ENCODE measurements at regions not wholly inside any gene's neighbourhood (a gene's known extent, or its start where the extent isn't known, plus 50 kb on each side); places are given as distances from the start of the nearest gene placed in this dataset.

DNA sequence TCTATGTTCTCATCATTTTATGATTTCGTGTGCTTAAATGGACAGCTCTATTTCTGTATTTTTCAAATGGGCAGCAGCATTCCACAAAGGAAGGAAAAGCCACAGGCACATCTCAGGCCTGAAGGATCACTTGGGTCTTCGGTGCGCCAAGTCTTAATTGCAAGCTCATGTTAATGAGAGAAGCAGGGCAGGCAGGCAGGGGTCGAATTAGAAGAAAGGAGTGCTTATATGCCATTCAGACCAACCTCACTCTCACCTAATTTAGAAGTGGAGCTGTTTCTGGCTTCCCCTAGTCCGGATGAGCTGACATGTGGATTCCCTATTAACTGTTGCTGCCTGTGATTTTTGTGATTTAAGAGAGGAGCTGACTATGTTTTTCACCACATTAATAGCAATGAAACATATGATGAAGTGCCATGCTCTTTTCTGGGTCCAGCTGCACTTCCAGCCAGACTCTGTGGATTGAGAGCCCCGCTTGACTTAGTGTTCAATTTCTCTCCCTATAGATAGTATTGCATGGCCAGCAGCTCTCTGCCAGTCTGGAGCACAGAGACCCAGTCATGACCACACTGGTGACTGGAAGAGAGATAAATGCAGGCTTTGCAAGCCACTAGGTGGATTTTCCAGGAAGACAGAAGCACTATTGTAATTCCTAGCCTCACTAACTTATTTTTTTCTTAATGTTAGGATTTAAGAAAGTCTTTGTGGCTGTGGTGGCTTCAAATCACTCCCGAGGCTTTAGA, 373.9 kb upstream of the FAT3 start:
- H3K4me3 Mint-ChIP-seq, result no peak overlapping the region
- H3K9me3 Mint-ChIP-seq, result no peaks in the 10 kb centered on the region
- TF ChIP-seq, protein P1, sequence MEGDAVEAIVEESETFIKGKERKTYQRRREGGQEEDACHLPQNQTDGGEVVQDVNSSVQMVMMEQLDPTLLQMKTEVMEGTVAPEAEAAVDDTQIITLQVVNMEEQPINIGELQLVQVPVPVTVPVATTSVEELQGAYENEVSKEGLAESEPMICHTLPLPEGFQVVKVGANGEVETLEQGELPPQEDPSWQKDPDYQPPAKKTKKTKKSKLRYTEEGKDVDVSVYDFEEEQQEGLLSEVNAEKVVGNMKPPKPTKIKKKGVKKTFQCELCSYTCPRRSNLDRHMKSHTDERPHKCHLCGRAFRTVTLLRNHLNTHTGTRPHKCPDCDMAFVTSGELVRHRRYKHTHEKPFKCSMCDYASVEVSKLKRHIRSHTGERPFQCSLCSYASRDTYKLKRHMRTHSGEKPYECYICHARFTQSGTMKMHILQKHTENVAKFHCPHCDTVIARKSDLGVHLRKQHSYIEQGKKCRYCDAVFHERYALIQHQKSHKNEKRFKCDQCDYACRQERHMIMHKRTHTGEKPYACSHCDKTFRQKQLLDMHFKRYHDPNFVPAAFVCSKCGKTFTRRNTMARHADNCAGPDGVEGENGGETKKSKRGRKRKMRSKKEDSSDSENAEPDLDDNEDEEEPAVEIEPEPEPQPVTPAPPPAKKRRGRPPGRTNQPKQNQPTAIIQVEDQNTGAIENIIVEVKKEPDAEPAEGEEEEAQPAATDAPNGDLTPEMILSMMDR (IDR thresholded peaks at IDR 0.05; ENCODE audit: unreplicated experiment), result no peak
- H3K4me1 Mint-ChIP-seq, result peaks cover 12% of the 10 kb centered on the region
- DNase-seq (ENCODE audit: low spot score in 2 of 2, unreplicated experiment in 2 of 2), result no peak
- peaks cover 3% of the 10 kb centered on the region for H3K27me3 Mint-ChIP-seq (ENCODE audit: low read depth)
- H3K27ac Mint-ChIP-seq, result no peak overlapping the region
- no peaks in the 10 kb centered on the region for H3K36me3 Mint-ChIP-seq

DNA sequence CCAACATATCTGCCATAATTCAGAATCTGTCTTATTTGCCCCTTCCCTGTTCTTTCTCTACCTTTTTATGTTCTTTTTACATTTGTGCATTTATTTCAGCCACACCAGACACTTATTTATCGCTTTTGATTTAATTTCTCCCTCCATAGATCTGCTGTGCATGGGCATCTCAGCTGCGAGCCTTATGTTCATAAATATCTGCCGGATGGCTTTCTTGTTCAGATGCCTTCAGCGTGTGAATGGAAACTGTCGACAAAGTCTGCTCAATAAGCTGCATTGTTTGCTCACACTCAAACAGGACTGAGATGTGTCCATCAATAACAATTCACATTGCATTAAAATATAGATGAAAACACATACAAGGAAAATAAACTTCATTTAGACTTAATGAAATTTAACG, 374.6 kb upstream of the FAT3 start:
- Mint-ChIP-seq H3K36me3 (no peaks in the 10 kb centered on the region), H3K27ac (no peak overlapping the region), H3K27me3 (ENCODE audit: low read depth) (peaks cover 3% of the 10 kb centered on the region), H3K9me3 (no peaks in the 10 kb centered on the region), H3K4me1 (peaks cover 12% of the 10 kb centered on the region), H3K4me3 (no peak overlapping the region)
- TF ChIP-seq, protein P1 (IDR thresholded peaks at IDR 0.05; ENCODE audit: unreplicated experiment), result no peak
- no peak for DNase-seq (ENCODE audit: low spot score in 2 of 2, unreplicated experiment in 2 of 2)

DNA sequence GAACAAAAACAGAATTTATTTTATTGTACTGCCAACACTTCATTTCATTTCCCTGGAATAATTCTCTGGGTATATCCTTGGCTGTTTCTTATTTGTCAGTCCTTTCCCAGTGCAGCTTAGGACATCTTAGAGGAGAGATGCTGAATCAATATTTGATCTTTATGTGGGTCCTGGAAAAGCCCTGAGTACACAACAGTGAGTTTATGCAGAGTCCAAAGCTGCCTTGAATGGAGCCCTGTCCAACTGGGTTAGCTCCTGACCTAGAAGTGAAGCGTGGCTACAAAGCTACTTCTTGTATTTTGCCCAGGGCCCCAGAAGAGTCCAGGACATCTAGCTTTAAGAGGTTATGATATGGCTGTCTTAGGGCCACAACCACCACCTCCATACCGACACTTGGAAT, 378.0 kb upstream of the FAT3 start:
- peaks cover 3% of the 10 kb centered on the region for H3K27me3 Mint-ChIP-seq (ENCODE audit: low read depth)
- DNase-seq (ENCODE audit: low spot score in 2 of 2, unreplicated experiment in 2 of 2), result no peak
- H3K4me3 Mint-ChIP-seq, result no peak overlapping the region
- H3K27ac Mint-ChIP-seq, result no peak overlapping the region
- TF ChIP-seq, protein P1 (IDR thresholded peaks at IDR 0.05; ENCODE audit: unreplicated experiment), result no peak
- H3K4me1 Mint-ChIP-seq, result peaks cover 8% of the 10 kb centered on the region
- H3K36me3 Mint-ChIP-seq, result no peaks in the 10 kb centered on the region
- no peaks in the 10 kb centered on the region for H3K9me3 Mint-ChIP-seq

DNA sequence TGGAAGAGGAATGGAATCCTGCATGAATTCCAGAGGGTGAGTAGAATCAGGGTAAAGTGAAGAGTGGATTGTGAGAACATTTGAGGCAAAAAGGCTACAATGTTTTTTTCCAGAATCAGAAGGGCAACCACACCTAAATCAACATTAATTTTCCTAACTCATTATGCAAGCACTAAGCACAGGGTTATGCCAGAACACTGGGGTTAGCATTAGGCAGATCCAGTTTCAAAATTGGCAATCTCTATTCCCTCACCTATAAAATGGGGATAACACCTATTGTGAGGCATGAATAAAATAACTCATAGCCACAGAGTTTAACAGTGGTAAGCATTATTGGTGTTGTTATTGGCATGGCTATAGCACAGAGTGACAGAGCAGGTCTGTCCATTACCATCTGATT, 378.6 kb upstream of the FAT3 start:
- Mint-ChIP-seq H3K9me3 (no peaks in the 10 kb centered on the region), H3K27ac (no peak overlapping the region), H3K27me3 (ENCODE audit: low read depth) (peaks cover 3% of the 10 kb centered on the region), H3K4me3 (no peak overlapping the region), H3K4me1 (peaks cover 4% of the 10 kb centered on the region), H3K36me3 (no peaks in the 10 kb centered on the region)
- TF ChIP-seq, protein P1 (IDR thresholded peaks at IDR 0.05; ENCODE audit: unreplicated experiment), result no peak
- DNase-seq (ENCODE audit: low spot score in 2 of 2, unreplicated experiment in 2 of 2), result no peak

DNA sequence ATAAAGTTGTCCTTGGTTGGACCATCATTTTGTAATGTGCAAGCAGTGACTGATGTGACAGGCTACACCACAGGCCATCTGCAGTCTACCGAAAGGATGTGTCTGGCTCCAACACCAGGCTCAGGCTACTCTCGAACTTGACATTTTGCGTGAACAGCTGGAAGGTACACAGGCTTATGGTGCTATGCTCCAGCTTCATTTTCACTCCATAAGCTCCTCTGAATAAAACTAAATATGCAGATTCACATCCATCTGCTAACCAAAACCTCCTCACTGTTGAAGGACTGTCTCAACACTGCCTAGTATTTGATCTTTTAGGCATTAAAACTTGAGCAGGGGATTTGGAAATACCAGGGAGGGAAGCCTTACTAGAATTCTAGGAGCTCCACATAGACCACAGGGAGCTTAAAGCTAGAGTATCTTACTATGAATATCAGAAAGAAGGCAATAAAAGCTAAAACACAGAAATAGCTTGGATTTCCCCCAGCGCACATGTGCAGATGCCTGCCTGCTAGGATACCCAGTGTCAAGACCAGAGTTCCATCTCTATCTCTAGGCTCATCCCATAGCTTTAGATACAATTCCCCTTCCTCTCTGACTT, 383.9 kb upstream of the FAT3 start:
- Mint-ChIP-seq H3K27ac (no peak overlapping the region), H3K9me3 (no peaks in the 10 kb centered on the region), H3K27me3 (ENCODE audit: low read depth) (no peaks in the 10 kb centered on the region), H3K4me3 (no peak overlapping the region), H3K4me1 (peaks cover 4% of the 10 kb centered on the region), H3K36me3 (no peaks in the 10 kb centered on the region)
- DNase-seq (ENCODE audit: low spot score in 2 of 2, unreplicated experiment in 2 of 2), result no peak
- TF ChIP-seq, protein P1 (IDR thresholded peaks at IDR 0.05; ENCODE audit: unreplicated experiment), result no peak

Data from mesothelial cell of epicardium (in vitro differentiated cells).